ENCODE measurements at regions not wholly inside any gene's neighbourhood (a gene's known extent, or its start where the extent isn't known, plus 50 kb on each side); places are given as distances from the start of the nearest gene placed in this dataset.
"Not testable (repeated sequence)": the region's sequence is repeated elsewhere in the genome, so short reads cannot be mapped to it uniquely, and the experiment has no call there.

GRCh38 chr2:175872721-175873120 lies 129.3 kb downstream of the LNPK start:
- DNase-seq = no peak

- no peak for DNase-seq
These were observed 130.1 kb downstream of the LNPK start for GRCh38 chr2:175872005-175872348.

- DNase-seq = no peak
These were observed 130.6 kb downstream of the LNPK start for GRCh38 chr2:175871331-175872004.

GRCh38 chr2:175865716-175866115 lies 136.4 kb downstream of the LNPK start:
- no peak for DNase-seq

- no peak for DNase-seq
These were observed 137.8 kb downstream of the LNPK start for GRCh38 chr2:175864137-175864850.

GRCh38 chr2:175861958-175862357 lies 140.1 kb downstream of the LNPK start:
- no peak for DNase-seq

GRCh38 chr2:175855794-175856453 lies 146.1 kb downstream of the LNPK start:
- DNase-seq = no peak

GRCh38 chr2:175855236-175855635 lies 146.8 kb downstream of the LNPK start:
- peak; percentile 10 for DNase-seq

- no peak for DNase-seq
These were observed 147.4 kb downstream of the LNPK start for GRCh38 chr2:175854665-175855064.

- DNase-seq = peak; percentile 74
These were observed 147.9 kb downstream of the LNPK start for GRCh38 chr2:175854129-175854528.

- no peak for DNase-seq
These were observed 148.5 kb downstream of the LNPK start for GRCh38 chr2:175853616-175853890.

GRCh38 chr2:175852879-175853615 lies 149.0 kb downstream of the LNPK start:
- DNase-seq = no peak

GRCh38 chr2:175847128-175847527 lies 154.9 kb downstream of the LNPK start:
- no peak for DNase-seq

GRCh38 chr2:175844169-175844568 lies 157.9 kb downstream of the LNPK start:
- DNase-seq = no peak

- DNase-seq = no peak
These were observed 158.4 kb downstream of the LNPK start for GRCh38 chr2:175843625-175844024.

- no peak for DNase-seq
These were observed 159.1 kb downstream of the LNPK start for GRCh38 chr2:175842996-175843395.

GRCh38 chr2:175840765-175841164 lies 161.3 kb downstream of the LNPK start:
- not testable (repeated sequence) for DNase-seq

- DNase-seq = no peak
These were observed 161.8 kb downstream of the LNPK start for GRCh38 chr2:175840256-175840655.

- no peak for DNase-seq
These were observed 163.1 kb downstream of the LNPK start for GRCh38 chr2:175838979-175839378.

- DNase-seq = no peak
These were observed 165.0 kb downstream of the LNPK start for GRCh38 chr2:175837046-175837445.

- no peak for DNase-seq
These were observed 165.7 kb downstream of the LNPK start for GRCh38 chr2:175836361-175836760.

- peak; percentile 11 for DNase-seq
These were observed 167.6 kb downstream of the LNPK start for GRCh38 chr2:175834477-175834876.

GRCh38 chr2:175832866-175833265 lies 169.2 kb downstream of the LNPK start:
- no peak for DNase-seq

GRCh38 chr2:175829741-175830140 lies 172.3 kb downstream of the LNPK start:
- no peak for DNase-seq
